ENCODE measurements at regions not wholly inside any gene's neighbourhood (a gene's known extent, or its start where the extent isn't known, plus 50 kb on each side); places are given as distances from the start of the nearest gene placed in this dataset.

DNA sequence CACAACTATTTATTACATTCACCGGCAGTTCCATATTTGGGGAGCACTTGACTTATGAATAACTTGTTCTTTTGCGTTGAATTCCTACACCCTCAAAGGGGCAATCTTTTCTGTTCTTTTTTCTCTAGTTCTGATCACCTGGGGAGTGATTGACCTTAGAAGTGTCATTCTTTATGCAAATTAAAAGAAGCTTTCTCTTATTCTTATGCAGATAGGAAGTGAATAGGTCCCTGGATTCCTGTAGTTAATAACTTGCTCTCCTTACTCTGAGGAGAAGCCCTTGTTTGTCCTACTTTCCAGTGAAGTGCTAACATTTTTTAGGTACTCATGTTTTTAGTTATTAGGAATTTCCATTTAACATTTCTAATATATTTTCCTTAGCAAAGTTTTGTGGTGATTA, 569.8 kb upstream of the LRRTM1 start:
- no peak overlapping the region for H3K9ac ChIP-seq (ENCODE audit: insufficient read depth in 1 of 2, low read depth in 2 of 2, low read length in 2 of 2)
- no peak for DNase-seq (ENCODE audit: extremely low read depth in 1 of 4, low spot score in 3 of 4)
- H3K4me1 ChIP-seq (replicated peaks in 1 of 2; ENCODE audit: control insufficient read depth in 2 of 2, insufficient read depth in 2 of 2, low read length in 2 of 2): no peaks in the 10 kb centered on the region
- no peaks in the 10 kb centered on the region for H3K9me3 ChIP-seq (replicated peaks; ENCODE audit: control insufficient read depth, insufficient read depth, low read depth, low read length)
- H3K27ac ChIP-seq (ENCODE audit: extremely low read depth, low read depth, low read length): no peak overlapping the region
- ChIA-PET POLR2A (no interaction called here), CTCF (ENCODE audit: low intra/inter-chr PET ratio) (no interaction called here)
- TF ChIP-seq CBX3 (IDR thresholded peaks at IDR 0.05; ENCODE audit: borderline replicate concordance in 1 of 2, low read length in 2 of 2) (no peak), ZNF778 (CRISPR knock-in tag; IDR thresholded peaks at IDR 0.05) (no peak)
- in situ Hi-C loops (cut with MboI) (no loop called here), intact Hi-C loops (cut with micrococcal nuclease) (no loop called here)
- H3K4me3 ChIP-seq: no peak overlapping the region
- WGBS (ENCODE audit: insufficient coverage, low coverage, missing lambda C conversion rate): 0% methylated on average over 2 of the region's 2 CpGs
- no peak overlapping the region for H3K4me2 ChIP-seq (ENCODE audit: insufficient read depth, low read length)
- H4K20me1 ChIP-seq (replicated peaks; ENCODE audit: control insufficient read depth, insufficient read depth, low read length): no peaks in the 10 kb centered on the region
- BruUV-seq (replicated peaks): no TSS peak
- ATAC-seq: no peak
- H3K36me3 ChIP-seq (ENCODE audit: control insufficient read depth, insufficient read depth, low read length): no peaks in the 10 kb centered on the region
- no peak for FAIRE-seq
- no peak overlapping the region for H2AFZ ChIP-seq (ENCODE audit: low read depth, low read length)
- H3K79me2 ChIP-seq (ENCODE audit: control insufficient read depth, insufficient read depth, low read length): no peaks in the 10 kb centered on the region
- H3K27me3 ChIP-seq (ENCODE audit: control insufficient read depth in 2 of 2, insufficient read depth in 2 of 2, low read length in 2 of 2): no peaks in the 10 kb centered on the region
- no peaks in the 10 kb centered on the region for H3K9me1 ChIP-seq (ENCODE audit: control insufficient read depth, insufficient read depth, low read length)

DNA sequence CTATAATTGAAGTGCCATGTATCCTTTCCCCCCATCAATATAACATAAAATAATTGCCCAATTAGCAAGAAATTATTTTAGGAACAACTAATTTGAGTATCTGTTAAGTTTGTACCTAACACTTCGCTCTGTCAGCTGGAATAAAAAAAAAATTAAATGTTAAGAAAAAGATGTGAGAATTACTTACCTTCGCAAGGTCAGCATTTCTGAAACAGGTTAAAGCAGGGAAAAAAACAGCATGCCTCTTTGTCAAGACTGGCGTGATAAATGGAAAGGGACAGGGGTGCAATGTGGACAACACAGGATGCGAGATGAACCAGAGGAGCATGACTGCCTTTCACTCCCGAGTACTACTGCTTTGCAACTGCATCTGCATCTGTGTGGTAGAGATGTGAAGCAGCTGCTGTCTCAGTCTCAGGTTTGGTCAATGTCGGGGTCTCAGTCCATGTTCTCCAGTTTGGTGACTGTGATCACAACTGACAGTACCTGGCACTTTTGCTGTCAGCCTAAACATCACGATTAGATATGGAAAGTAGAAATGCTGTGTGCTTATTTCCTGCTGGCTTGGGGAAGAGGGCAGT, 565.4 kb upstream of the LRRTM1 start:
- Histone ChIP-seq H3K9me1 (ENCODE audit: control insufficient read depth, insufficient read depth, low read length) (no peaks in the 10 kb centered on the region), H3K36me3 (ENCODE audit: control insufficient read depth, insufficient read depth, low read length) (no peaks in the 10 kb centered on the region), H3K9ac (ENCODE audit: insufficient read depth in 1 of 2, low read depth in 2 of 2, low read length in 2 of 2) (no peak overlapping the region), H3K4me3 (no peak overlapping the region), H3K9me3 (replicated peaks; ENCODE audit: control insufficient read depth, insufficient read depth, low read depth, low read length) (no peaks in the 10 kb centered on the region), H4K20me1 (replicated peaks; ENCODE audit: control insufficient read depth, insufficient read depth, low read length) (no peaks in the 10 kb centered on the region), H3K79me2 (ENCODE audit: control insufficient read depth, insufficient read depth, low read length) (no peaks in the 10 kb centered on the region), H3K27ac (ENCODE audit: extremely low read depth, low read depth, low read length) (no peak overlapping the region), H3K27me3 (ENCODE audit: control insufficient read depth in 2 of 2, insufficient read depth in 2 of 2, low read length in 2 of 2) (no peaks in the 10 kb centered on the region), H3K4me2 (ENCODE audit: insufficient read depth, low read length) (no peak overlapping the region), H2AFZ (ENCODE audit: low read depth, low read length) (no peak overlapping the region), H3K4me1 (replicated peaks in 1 of 2; ENCODE audit: control insufficient read depth in 2 of 2, insufficient read depth in 2 of 2, low read length in 2 of 2) (no peaks in the 10 kb centered on the region)
- in situ Hi-C loops (cut with MboI): no loop called here
- no peak for DNase-seq (ENCODE audit: extremely low read depth in 1 of 4, low spot score in 3 of 4)
- TF ChIP-seq ZNF316 (IDR thresholded peaks at IDR 0.05) (peak; percentile 15; the same call in 1 of the 2 replicates), SOX6 (IDR thresholded peaks at IDR 0.05) (no peak)
- no TSS peak for BruUV-seq (replicated peaks)
- no peak for FAIRE-seq
- ChIA-PET POLR2A (interaction anchor here (0.6 kb wide), 1 partner anchor 415 kb away, joined by 3 read pairs; no protein-coding TSS in a partner anchor), CTCF (ENCODE audit: low intra/inter-chr PET ratio) (no interaction called here)
- WGBS (ENCODE audit: insufficient coverage, low coverage, missing lambda C conversion rate): 0% methylated on average over 7 of the region's 7 CpGs
- intact Hi-C loops (cut with micrococcal nuclease): no loop called here
- ATAC-seq: no peak
